DMS53 (cell line): ENCODE measurements at regions not wholly inside any gene's neighbourhood (a gene's known extent, or its start where the extent isn't known, plus 50 kb on each side); places are given as distances from the start of the nearest gene placed in this dataset.
A peak's percentile ranks its signal among the peaks of the same experiment; 100 is the strongest.

ENCODE experiments used
- DNase-seq: peaks from one replicate; lab custom pipeline; 2025; lab: John Stamatoyannopoulos, UW

DNA sequence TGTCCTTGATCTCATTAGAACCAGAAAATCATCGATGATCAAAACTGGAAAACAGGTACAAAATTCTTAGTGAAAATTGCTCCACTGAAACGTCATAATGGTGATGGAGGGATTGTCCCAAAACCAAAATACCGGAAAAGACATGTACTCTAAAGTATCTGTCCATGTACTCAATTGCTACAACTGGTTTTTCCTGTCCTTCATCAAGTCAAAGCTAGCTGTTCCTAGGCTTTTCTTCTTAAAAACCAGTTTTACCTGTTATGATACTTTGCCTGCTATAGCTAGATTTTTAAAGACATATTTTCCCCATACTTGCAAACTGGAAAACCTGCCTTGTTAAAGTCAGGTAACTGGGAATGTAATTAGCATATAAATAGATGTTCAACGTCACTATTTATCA is 50.5 kb upstream of the LRRC1 start:
- peak; percentile 95 for DNase-seq

DNA sequence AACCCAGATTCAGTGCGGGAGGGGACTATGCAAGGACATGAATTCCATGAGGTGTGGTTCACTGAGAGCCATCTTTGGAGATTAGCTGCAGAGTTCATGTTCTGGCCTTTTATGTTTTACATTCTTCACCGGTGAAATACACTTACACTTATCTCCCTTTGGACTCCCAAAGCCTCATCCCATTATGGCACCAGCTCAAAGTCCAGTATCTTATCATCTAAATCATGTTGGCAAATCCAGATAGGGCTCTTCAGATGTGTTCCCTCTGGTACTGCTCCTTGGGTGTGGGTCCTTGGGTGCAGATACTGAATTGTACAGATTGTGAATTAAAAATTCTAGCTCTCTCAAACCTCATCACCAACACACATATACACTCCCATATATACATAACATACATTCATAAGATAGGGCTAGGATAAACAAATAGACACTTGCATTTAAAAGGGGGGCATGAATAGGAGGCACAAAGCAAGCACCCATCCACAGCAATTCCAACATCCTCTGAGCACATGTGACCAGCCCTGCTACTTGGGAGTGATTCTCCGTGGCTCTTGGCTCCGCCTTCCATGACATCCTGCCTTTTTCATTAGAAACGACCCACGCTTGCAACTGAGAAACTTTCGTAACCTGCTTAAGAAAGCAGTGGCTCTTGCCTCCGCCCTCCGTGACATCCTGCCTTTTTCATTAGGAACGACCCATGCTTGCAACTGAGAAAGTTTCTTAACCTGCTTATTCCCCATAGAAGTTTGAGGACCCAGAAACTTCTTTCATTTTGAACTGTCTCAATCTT is 53.6 kb upstream of the LRRC1 start:
- DNase-seq, result no peak

DNA sequence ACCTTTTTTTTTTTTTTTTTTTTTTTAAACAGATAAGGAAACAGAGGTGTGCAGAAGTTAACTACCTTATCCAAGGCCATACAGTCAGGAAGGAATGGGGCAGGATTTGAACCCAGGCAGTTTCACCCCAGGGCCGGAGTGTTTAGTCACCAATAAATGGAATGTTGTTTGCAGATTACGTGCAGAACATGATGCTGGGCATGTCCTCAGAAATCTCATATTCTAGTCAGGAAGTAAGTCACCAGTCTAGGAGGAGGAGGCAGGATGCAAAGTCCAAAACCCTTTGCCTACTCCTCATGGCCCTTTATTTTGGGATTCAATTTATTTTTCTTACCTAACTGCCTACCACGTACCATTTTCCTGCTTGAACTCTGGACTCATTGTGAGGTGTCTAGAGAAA is 57.1 kb upstream of the LRRC1 start:
- no peak for DNase-seq

DNA sequence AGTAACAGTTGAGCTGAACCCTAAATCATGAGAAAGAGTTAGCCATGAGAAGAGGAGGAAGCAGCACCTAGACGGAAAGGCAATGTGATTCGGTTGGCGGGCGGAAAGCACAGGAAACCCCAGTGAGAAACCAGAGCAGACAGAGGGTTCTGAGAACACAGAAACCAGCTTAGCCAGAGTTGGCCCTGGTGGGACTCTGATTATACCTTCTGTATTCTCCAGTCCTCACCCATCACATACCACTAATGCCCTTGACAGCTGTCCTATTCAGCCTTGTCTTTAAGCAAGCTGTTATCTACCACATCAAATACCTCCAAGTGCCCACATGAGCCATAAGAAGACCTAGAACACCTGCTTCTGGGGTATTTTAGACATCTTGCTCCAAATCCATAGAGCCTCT is 58.9 kb upstream of the LRRC1 start:
- DNase-seq, result no peak

DNA sequence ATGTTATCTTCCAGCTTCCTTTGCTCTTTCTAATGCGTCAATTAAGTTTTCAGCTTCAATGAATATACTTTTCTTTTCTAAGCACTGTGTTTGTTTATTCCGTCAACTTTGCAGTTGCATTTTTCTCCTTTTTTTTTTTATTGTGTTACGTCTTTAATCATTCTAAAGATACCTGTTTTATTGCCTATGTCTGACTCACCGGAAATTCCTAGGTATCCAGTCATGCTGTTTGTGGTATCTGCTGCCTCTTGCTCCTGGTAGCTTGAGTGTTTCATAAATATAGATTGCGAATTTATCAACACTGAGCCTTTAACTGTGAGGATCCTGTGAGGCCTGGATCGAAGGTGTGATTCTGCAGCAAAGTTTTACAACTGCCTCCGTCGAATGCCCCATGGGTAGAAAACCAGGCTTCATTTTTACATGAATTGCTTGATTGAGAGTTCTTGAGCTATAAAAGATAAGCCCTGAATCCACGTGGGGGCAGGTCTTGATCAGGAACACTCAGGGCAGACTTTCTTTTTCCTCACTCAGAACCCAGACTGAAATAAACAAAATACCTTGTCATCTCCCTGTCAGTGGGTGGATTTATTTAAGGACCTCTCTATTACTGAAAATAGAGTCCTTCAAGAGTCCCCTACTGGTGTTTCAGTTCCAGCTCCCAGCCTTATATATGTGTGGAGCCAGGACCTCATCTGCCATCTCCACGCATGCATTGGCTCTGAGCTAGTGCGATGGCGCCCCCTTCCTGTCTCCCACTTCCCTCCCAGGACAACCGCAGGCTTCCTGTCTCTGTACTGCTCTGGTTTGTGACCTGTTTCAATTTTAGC is 60.1 kb upstream of the LRRC1 start:
- peak; percentile 93 for DNase-seq

DNA sequence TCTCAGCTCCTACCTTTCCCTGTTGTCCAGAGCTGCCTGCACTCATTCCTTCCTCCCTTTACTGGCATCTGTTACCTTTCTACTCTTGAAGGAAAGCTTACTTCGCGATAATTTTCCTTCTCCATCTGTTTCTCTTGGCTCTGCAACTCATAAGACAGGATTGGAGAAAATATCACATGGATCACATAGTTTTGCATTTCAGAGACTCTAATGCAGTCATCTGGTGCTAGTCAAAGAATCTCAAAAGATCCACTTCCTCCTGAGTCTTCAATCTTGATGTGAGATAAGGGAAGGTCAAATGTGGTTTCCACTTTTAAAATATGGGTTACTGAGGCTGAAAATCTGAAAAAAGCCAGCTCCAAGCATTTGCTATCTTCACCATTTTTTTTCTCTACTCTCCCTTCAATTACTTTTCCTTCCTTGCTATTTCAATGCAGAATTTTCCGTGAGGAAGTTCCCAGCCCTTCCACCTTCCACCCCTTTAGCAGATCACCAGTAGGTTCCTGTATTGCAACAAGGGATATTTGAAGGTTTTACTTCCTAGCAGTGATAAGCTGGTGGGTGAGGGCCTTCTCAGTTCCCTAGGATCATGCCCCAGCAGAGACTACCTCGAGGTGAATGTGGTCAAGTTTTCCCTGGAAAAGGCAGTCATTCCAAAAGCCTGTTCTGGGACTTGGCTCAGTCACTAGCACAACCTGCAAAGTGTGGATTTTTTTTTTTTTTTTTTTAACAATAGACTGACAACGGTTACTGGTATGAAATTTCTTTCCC is 62.8 kb upstream of the LRRC1 start:
- DNase-seq, result no peak

DNA sequence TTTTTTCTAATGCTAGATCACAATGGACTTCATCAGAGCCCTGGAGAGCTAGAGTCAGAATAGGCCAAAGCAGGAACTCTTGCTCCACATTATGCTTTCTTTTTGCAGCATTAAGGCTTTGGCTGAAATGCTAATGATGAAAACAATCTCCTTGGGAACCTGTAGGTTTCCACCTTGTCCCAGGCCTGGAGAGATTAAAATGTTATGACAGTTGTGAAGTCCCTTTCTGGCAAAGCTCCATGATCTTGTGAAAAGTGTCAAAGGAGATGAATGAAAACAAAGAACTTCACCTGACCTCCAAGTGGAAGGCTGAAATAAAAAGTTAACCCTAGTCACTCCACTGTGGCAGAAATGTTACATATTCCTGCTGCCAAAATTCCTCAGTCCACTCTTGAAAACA is 64.0 kb upstream of the LRRC1 start:
- DNase-seq, result no peak

DNA sequence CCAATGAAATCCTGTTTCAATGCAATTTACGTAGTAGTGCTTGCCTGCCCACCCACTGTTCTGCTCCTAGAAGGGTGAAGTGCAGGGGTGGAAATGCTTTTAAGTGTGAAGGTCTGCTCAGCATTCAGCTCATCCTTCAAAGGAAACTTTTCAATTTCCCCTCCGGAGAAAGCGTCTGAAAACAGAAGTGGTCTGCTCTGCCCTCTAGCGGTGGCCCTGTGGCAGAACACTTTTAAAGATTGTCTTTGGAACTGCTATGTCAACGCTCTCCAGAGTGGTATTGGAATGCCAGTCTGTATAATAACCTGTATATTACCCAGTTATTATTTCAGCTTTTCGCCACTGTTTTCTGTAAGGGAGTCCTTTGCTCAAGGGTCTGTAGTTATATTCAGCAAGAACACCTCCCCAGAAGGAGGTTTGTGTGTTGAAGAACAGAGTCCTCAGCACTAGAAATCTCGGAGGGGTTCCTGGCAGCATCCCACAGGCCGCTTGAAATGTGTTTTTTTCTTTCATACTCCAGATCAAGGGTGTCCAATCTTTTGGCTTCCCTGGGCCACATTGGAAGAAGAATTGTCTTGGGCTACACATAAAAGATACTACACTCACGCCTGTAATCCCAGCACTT is 63.1 kb upstream of the KLHL31 start:
- peak; percentile 73 for DNase-seq

DNA sequence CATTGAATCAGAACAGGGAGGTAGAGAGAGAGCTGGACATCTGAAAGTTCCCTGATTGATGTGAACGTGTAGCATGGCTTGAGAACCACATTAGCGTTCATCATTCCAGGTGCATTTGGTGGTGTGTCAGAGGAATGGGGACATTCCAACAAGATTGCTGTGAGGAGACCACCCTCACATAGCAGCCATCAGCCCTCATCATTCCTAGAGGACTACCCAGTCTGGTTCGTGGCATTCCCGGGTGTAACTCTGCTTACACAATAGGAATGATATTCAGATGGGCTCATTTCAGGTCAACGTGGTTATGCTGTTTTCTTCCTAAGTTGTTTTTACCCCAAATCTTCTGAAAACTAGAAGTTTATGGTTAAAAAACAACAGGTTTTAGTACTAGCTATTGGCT is 62.2 kb upstream of the KLHL31 start:
- DNase-seq, result no peak

DNA sequence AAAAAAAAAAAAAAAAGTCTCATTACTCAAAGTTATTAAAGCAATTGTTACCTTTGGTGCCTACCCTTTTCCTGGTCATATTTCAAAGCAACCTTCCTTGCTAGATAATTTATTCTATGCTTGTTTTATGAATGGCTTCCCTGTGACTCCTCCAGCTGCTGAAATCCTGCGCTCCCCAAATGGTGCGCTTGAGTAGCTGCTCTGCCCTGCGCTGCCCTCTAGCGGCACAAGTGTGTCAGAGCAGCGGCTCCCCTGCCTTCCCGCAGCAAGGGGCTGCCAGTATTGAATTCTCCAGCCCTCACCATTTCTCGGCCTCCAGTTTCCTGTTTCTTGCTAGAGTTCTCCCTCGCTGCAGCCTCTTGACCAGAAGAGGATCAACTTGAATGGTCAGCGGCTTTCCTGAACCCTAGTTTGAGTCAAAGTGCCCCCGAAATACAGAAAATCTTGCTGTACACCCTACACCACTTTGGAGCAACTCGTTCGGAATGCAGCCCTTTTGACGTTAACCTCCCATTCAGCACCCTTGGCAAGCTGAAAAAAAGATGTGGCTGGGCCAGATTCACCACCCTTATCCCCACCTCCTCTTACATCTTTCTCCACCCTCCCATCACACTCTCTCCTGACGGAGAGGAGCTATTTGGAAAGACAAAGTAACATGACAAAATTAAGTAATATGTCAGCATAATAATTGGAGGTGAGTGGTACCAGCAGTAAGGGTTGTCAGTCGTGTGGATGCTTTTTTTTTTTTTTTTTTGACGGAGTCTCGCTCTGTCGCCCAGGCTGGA is 60.4 kb upstream of the KLHL31 start:
- peak; percentile 89 for DNase-seq

DNA sequence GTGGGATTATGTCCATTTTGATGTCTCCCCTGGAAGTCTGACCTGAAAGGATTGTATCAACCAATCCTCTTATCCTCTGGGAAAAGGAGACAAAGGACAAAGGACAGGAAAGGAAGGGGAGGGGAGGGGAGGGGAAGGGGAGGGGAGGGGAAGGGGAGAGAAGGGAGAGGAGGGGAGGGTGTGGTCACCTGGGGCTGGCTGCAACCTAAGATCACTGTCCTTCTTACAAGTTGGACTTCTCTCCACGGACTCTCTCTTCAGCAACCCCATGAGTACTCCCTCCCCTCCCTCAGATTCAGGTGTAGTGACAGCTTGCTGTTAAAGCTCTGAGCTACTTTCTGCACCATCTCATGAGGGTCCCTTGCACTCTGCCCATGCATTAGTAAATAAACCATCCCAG is 58.9 kb upstream of the KLHL31 start:
- DNase-seq, result no peak

DNA sequence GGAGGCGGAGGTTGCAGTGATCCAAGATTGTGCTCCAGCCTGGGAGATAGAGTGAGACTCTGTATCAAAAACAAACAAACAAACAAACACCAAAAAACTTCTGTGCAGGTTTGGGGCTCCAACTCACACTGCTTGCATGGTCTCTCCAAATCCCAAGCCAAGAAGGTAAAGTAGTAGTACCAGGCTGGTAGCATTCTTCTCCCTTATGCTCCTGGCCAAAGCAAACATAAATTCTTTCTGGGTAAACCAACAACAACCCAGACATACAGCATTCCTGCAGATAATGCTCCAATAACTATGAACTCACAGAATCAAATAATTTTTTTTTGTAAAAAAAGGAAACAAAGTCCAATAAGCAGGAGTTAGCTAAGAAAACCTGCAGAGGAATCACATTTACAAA is 57.8 kb upstream of the KLHL31 start:
- no peak for DNase-seq

DNA sequence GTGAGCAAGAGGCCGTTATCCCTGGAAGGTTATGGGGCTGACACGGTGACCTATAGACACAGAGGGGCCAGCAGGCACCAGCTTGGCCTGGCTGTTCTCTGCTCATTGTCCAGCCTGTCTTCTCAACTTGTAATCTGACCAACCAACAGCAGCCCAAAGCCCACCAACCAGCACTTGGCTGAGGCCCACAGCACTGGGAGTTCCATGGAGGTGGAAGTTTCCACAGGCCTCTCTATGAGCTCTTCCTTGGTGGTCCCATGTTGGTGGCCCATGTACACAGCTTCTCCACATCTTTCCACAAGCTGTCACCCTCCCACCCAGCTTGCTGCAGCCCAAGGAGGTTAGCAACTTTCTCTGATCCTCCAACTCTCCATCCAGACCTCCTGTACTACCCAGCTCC is 56.2 kb upstream of the KLHL31 start:
- DNase-seq, result no peak

DNA sequence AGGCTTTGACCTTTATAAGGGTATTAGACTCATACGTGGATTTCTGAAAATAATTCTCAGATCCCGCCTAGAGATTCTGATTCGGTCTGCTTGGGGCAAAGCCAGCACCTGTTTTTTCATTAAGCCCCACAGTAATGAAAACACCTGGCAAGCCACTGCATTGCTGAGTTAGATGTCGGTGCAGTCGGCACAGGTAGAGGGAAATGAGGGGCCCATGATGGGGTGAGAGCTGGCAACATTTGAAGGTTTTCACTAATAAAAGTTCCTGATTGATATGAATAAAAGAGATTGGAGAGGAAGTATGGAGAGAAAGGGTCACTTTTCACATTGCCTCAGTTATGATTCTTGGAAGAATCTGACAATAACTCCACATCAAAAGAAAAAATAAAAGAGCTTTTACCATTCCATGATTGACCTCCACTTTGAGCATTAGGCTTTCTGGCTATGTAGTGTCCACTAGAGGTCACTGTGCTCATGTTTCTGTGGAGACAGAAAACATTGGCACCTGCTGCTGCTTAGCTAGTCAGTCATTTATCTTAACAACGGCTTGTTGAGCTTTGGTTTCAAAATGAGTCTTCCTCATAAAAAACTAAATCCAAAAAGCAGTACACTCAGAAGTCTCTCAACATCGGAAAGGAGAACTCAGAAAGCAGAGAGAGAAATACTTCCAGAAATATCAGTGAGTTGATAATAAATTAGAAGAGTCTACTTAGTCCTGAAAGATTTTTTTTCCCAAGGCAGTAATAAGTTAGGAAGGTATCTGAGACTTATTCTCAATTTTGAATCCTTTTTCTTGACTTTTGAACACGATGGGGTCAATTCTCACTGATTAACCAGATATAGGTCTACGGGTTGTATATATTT is 53.3 kb upstream of the KLHL31 start:
- peak; percentile 93 for DNase-seq

DNA sequence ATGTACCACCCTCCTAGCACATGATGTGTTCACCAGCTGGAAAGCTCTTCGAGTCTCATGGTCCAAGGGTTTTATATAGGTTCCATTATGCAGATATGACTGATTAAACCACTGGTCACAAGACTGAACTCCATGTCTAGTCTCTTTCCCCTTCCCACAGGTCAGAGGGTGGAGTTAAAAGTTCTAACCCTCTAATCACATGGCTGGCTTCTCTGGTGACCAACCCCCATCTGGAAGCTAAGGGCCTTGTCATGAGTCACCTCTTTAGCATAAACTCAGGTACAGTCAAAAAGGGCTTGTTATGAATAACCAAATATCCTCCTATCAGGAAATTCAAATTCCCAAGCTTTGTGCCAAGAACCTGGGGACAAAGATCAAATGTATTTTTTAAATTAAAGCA is 52.0 kb upstream of the KLHL31 start:
- DNase-seq, result peak; percentile 38

DNA sequence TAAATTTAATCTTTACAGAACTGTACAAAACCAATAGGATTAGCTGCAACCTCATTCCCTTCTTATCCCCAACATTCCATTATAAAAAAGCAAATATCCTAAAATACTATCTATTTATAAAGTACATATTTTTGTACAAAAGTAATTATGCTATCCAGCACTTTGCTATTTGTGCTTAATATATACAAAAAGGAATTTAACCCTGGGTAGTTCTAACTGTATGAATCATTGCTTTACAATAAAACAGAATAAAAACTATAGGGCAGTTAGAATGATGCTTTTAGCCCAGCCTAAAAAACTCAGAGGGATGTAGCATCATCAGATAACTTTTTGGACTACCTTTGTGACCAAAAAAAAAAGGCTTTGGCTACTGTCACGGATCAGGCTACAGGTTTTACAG is 49.9 kb upstream of the KLHL31 start:
- no peak for DNase-seq
